Tongue (tissue), 1 donor: ENCODE measurements at regions not wholly inside any gene's neighbourhood (a gene's known extent, or its start where the extent isn't known, plus 50 kb on each side); places are given as distances from the start of the nearest gene placed in this dataset.
"Not testable (repeated sequence)": the region's sequence is repeated elsewhere in the genome, so short reads cannot be mapped to it uniquely, and the experiment has no call there.

Experiments used
- DNase-seq: peaks from one replicate; pipeline ENCODE4 v3.0.0-alpha.2; 2015

- DNase-seq = no peak
Observed at GRCh38 chr12:107144441-107144840, 51.1 kb upstream of the CRY1 start.

GRCh38 chr12:107144990-107145389 is 51.6 kb upstream of the CRY1 start:
- no peak for DNase-seq

GRCh38 chr12:107145397-107145796 is 52.0 kb upstream of the CRY1 start:
- DNase-seq = no peak

GRCh38 chr12:107148107-107148506 is 54.8 kb upstream of the CRY1 start:
- DNase-seq = no peak

- DNase-seq = no peak
Observed at GRCh38 chr12:107152315-107152714, 59.0 kb upstream of the CRY1 start.

- no peak for DNase-seq
Observed at GRCh38 chr12:107159384-107159900, 66.1 kb upstream of the CRY1 start.

- no peak for DNase-seq
Observed at GRCh38 chr12:107163413-107163812, 70.1 kb upstream of the CRY1 start.

- DNase-seq = no peak
Observed at GRCh38 chr12:107164392-107164791, 71.0 kb upstream of the CRY1 start.

- no peak for DNase-seq
Observed at GRCh38 chr12:107165581-107165980, 72.2 kb upstream of the CRY1 start.

GRCh38 chr12:107167756-107168155 is 74.4 kb upstream of the CRY1 start:
- peak; percentile 6 for DNase-seq

GRCh38 chr12:107169200-107169599 is 75.9 kb upstream of the CRY1 start:
- DNase-seq = no peak

- DNase-seq = no peak
Observed at GRCh38 chr12:107178776-107179175, 85.4 kb upstream of the CRY1 start.

- no peak for DNase-seq
Observed at GRCh38 chr12:107179871-107180270, 86.5 kb upstream of the CRY1 start.

GRCh38 chr12:107180272-107180671 is 86.9 kb upstream of the CRY1 start:
- no peak for DNase-seq

- DNase-seq = no peak
Observed at GRCh38 chr12:107184359-107184930, 91.1 kb upstream of the CRY1 start.

GRCh38 chr12:107196681-107197080 is 103.3 kb upstream of the CRY1 start:
- no peak for DNase-seq

- peak; percentile 9 for DNase-seq
Observed at GRCh38 chr12:107200394-107200793, 107.0 kb upstream of the CRY1 start.

GRCh38 chr12:107207931-107208525 is 114.7 kb upstream of the CRY1 start:
- no peak for DNase-seq

- not testable (repeated sequence) for DNase-seq
Observed at GRCh38 chr12:107209700-107210099, 116.4 kb upstream of the CRY1 start.

- DNase-seq = not testable (repeated sequence)
Observed at GRCh38 chr12:107214373-107214773, 121.0 kb upstream of the CRY1 start.

GRCh38 chr12:107216411-107216810 is 123.1 kb upstream of the CRY1 start:
- DNase-seq = not testable (repeated sequence)

- DNase-seq = no peak
Observed at GRCh38 chr12:107219301-107219700, 126.0 kb upstream of the CRY1 start.

- no peak for DNase-seq
Observed at GRCh38 chr12:107221913-107222312, 128.6 kb upstream of the CRY1 start.

- DNase-seq = peak; percentile 77
Observed at GRCh38 chr12:107223821-107224220, 130.5 kb upstream of the CRY1 start.
